ENCODE measurements at regions not wholly inside any gene's neighbourhood (a gene's known extent, or its start where the extent isn't known, plus 50 kb on each side); places are given as distances from the start of the nearest gene placed in this dataset.

- Mint-ChIP-seq H3K27me3 (ENCODE audit: insufficient read depth) (peaks cover 3% of the 10 kb centered on the region), H3K27ac (no peak overlapping the region), H3K9me3 (peaks cover 4% of the 10 kb centered on the region; the same call in 1 of the 2 replicates)
Observed at GRCh38 chr10:28776519-28776918, 99.2 kb downstream of the BAMBI start.

GRCh38 chr10:28777911-28778310 is 100.6 kb downstream of the BAMBI start:
- H3K4me1 Mint-ChIP-seq (ENCODE audit: low read depth): no peaks in the 10 kb centered on the region
- TF ChIP-seq CTCF (IDR thresholded peaks at IDR 0.05): no peak
- H3K4me3 Mint-ChIP-seq: no peak overlapping the region
- peaks cover 5% of the 10 kb centered on the region for H3K27me3 Mint-ChIP-seq (ENCODE audit: insufficient read depth)
- H3K36me3 Mint-ChIP-seq (ENCODE audit: low read depth): no peaks in the 10 kb centered on the region
- H3K9me3 Mint-ChIP-seq: peaks cover 4% of the 10 kb centered on the region; the same call in 1 of the 2 replicates
- no peak for DNase-seq
- H3K27ac Mint-ChIP-seq: no peak overlapping the region

More at GRCh38 chr10:28776519-28776918, 99.2 kb downstream of the BAMBI start:
- no peaks in the 10 kb centered on the region for H3K36me3 Mint-ChIP-seq (ENCODE audit: low read depth)
- no peak for TF ChIP-seq CTCF (IDR thresholded peaks at IDR 0.05)
- no peak overlapping the region for H3K4me3 Mint-ChIP-seq
- DNase-seq: no peak
- H3K4me1 Mint-ChIP-seq (ENCODE audit: low read depth): no peaks in the 10 kb centered on the region

- Mint-ChIP-seq H3K4me3 (no peak overlapping the region), H3K36me3 (ENCODE audit: low read depth) (no peaks in the 10 kb centered on the region), H3K27me3 (ENCODE audit: insufficient read depth) (peaks cover 5% of the 10 kb centered on the region), H3K4me1 (ENCODE audit: low read depth) (no peaks in the 10 kb centered on the region), H3K27ac (no peak overlapping the region), H3K9me3 (peaks cover 4% of the 10 kb centered on the region; the same call in 1 of the 2 replicates)
- DNase-seq: no peak
- TF ChIP-seq CTCF (IDR thresholded peaks at IDR 0.05): no peak
Observed at GRCh38 chr10:28778524-28778923, 101.2 kb downstream of the BAMBI start.

- H3K27ac Mint-ChIP-seq: no peak overlapping the region
- H3K4me1 Mint-ChIP-seq (ENCODE audit: low read depth): no peaks in the 10 kb centered on the region
- peaks cover 5% of the 10 kb centered on the region for H3K27me3 Mint-ChIP-seq (ENCODE audit: insufficient read depth)
- H3K9me3 Mint-ChIP-seq: no peaks in the 10 kb centered on the region
- DNase-seq: no peak
- H3K4me3 Mint-ChIP-seq: no peak overlapping the region
- no peak for TF ChIP-seq CTCF (IDR thresholded peaks at IDR 0.05)
- H3K36me3 Mint-ChIP-seq (ENCODE audit: low read depth): no peaks in the 10 kb centered on the region
Observed at GRCh38 chr10:28781296-28781695, 104.0 kb downstream of the BAMBI start.

GRCh38 chr10:28783087-28783486 is 105.8 kb downstream of the BAMBI start:
- Mint-ChIP-seq H3K27me3 (ENCODE audit: insufficient read depth) (peaks cover 7% of the 10 kb centered on the region), H3K36me3 (ENCODE audit: low read depth) (no peaks in the 10 kb centered on the region), H3K9me3 (no peaks in the 10 kb centered on the region), H3K4me1 (ENCODE audit: low read depth) (no peaks in the 10 kb centered on the region), H3K27ac (no peak overlapping the region), H3K4me3 (no peak overlapping the region)
- DNase-seq: no peak
- no peak for TF ChIP-seq CTCF (IDR thresholded peaks at IDR 0.05)

- H3K4me3 Mint-ChIP-seq: no peak overlapping the region
- no peak for TF ChIP-seq CTCF (IDR thresholded peaks at IDR 0.05)
- H3K27me3 Mint-ChIP-seq (ENCODE audit: insufficient read depth): peaks cover 10% of the 10 kb centered on the region
- no peaks in the 10 kb centered on the region for H3K9me3 Mint-ChIP-seq
- DNase-seq: no peak
- H3K4me1 Mint-ChIP-seq (ENCODE audit: low read depth): no peaks in the 10 kb centered on the region
- H3K27ac Mint-ChIP-seq: no peak overlapping the region
- no peaks in the 10 kb centered on the region for H3K36me3 Mint-ChIP-seq (ENCODE audit: low read depth)
Observed at GRCh38 chr10:28785018-28785417, 107.7 kb downstream of the BAMBI start.

Measured in HFFc6 (cell line).